ENCODE measurements at regions not wholly inside any gene's neighbourhood (a gene's known extent, or its start where the extent isn't known, plus 50 kb on each side); places are given as distances from the start of the nearest gene placed in this dataset.
"Not testable (repeated sequence)": the region's sequence is repeated elsewhere in the genome, so short reads cannot be mapped to it uniquely, and the experiment has no call there.

- no peak for ATAC-seq
Observed at GRCh38 chr5:4579679-4580078, 560.5 kb upstream of the ADAMTS16 start.

DNA sequence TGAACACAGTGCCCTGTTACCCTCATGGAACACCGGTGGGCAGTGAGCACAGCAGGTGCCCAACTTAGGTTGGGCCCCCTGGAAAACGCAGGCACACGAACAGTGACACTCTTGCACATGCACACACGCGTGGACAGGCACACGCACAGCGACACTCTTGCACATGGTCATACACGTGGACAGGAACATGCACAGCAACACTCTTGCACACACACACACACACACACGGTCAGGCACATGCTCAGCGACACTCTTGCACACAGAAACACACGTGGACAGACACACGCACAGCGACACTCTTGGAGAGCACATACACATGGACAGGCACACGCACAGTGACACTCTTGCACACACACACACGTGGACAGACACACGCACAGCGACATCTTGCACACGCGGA lies 559.4 kb upstream of the ADAMTS16 start:
- ATAC-seq = no peak
- DNase-seq (ENCODE audit: low spot score) = no peak

More at GRCh38 chr5:4579679-4580078, 560.5 kb upstream of the ADAMTS16 start:
- DNase-seq (ENCODE audit: low spot score) = no peak

DNA sequence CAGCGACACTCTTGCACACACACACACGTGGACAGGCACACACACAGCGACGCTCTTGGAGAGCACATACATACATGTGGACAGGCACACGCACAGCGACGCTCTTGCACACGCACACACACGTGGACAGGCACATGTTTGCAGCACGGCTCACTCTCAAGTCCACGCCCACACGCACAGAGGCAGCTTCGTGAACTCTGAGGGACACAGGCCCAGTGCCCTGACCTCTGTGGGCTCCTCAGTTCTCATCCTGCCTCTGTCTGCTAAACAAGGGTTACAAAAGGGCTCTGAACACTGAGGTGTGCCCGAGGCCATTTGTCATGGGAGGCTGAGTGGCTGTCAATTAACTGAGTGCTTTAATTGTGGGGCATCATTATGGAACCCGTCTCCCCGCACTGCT lies 558.8 kb upstream of the ADAMTS16 start:
- DNase-seq (ENCODE audit: low spot score) (no peak), ATAC-seq (no peak)

DNA sequence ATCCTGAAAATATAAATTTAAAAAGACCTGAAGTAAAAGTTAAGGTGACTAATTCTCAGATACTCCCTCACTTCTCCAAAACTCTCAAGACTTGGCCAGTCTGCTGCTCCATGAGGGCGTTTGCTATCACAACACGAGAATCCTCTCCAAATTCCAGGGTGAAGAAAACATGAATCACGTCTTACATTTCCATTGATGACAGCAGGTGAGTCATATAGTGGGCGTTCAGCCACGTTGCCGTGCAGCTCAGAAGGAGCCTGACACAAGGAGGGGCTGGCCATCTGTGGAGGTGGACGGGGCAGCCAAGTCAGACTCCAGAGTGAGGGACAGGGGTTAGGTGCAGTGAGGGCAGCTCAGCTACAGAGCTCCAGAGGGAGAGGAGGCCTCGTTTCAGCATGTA lies 555.1 kb upstream of the ADAMTS16 start:
- ATAC-seq (no peak), DNase-seq (ENCODE audit: low spot score) (no peak)

GRCh38 chr5:4613440-4613839 lies 526.7 kb upstream of the ADAMTS16 start:
- no peak for DNase-seq (ENCODE audit: low spot score)
- no peak for ATAC-seq

GRCh38 chr5:4614088-4614487 lies 526.0 kb upstream of the ADAMTS16 start:
- ATAC-seq (no peak), DNase-seq (ENCODE audit: low spot score) (no peak)

- DNase-seq (ENCODE audit: low spot score); ATAC-seq: not testable (repeated sequence)
Observed at GRCh38 chr5:4615369-4615768, 524.8 kb upstream of the ADAMTS16 start.

- DNase-seq (ENCODE audit: low spot score) (no peak), ATAC-seq (no peak)
Observed at GRCh38 chr5:4625206-4625896, 514.8 kb upstream of the ADAMTS16 start.

GRCh38 chr5:4627131-4627530 lies 513.0 kb upstream of the ADAMTS16 start:
- no peak for DNase-seq (ENCODE audit: low spot score)
- no peak for ATAC-seq

DNA sequence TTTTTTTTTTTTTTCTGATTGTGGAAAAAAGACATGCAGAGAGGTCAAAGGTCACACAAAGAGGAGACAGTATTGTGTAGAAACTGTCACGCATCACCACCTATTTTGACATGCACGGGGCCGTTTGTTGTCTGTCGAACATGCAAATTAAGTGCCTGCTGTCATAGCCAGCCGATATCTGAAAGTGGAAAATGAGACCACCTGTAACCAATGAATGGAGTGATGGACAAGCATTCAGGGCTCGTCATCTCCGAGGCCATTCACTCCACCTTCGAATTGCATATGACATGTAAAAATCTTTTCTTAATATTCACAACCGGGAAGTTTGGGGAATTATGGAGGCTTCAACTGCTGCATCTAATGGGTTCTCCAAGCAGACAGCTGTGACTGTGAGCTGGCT lies 512.2 kb upstream of the ADAMTS16 start:
- ATAC-seq = no peak

DNA sequence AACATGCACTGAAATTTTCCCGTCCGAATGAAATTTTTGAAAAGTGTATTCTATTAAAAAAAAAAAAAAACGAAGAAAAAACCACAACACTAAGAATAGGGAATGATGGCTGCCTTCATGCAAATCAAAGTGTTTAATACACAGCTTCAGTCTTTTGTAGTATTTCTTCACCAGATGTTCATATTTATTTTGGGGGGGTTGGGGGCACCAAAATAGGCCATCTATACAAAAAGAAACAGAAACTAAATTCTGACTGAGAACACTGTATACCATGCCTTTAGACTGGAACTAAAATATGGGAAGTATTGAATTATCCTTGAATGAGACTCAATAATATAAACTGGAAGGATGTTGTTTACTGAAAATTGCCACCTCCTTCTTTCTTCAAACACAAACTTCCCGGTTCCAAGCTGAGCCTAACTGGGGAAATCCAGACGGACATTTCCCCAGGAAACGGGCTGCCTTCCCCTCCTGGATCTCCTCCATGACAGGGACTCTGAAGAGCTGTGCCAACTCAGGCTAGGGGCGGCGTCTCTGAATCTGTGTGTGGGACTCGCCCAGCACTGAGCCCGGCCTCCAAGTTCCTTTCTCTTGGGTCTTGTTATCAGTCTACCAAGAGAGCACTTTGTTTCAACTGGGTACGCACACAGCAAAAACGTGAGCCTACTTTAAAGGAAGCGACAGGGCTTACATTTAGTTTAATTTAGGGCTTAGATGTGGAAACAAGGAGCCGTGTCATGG lies 511.3 kb upstream of the ADAMTS16 start:
- no peak for ATAC-seq

More for the DNA sequence above, 512.2 kb upstream of the ADAMTS16 start:
- no peak for DNase-seq (ENCODE audit: low spot score)

DNA sequence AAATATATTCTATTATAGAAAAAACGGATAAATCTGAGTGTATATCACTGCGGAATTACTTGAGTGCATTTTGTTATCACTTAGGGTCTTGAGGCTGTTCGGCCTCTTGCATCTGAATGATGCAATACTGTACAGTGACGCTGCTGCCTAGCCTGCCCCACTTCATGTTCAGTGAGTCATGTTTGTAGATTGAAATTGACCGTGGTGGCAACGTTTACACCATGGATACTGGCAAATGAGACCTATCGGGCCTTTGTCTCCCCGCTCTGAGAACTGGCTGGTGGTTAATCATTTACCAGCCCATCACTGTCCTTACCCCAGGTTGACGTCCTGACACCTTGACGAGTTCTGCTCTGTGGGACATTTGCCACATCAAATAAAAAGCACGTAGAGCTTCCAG lies 510.1 kb upstream of the ADAMTS16 start:
- no peak for ATAC-seq

More for the DNA sequence above, 511.3 kb upstream of the ADAMTS16 start:
- no peak for DNase-seq (ENCODE audit: low spot score)

GRCh38 chr5:4634342-4634741 lies 505.8 kb upstream of the ADAMTS16 start:
- ATAC-seq (no peak), DNase-seq (ENCODE audit: low spot score) (no peak)

More for the DNA sequence above, 510.1 kb upstream of the ADAMTS16 start:
- DNase-seq (ENCODE audit: low spot score) = no peak

DNA sequence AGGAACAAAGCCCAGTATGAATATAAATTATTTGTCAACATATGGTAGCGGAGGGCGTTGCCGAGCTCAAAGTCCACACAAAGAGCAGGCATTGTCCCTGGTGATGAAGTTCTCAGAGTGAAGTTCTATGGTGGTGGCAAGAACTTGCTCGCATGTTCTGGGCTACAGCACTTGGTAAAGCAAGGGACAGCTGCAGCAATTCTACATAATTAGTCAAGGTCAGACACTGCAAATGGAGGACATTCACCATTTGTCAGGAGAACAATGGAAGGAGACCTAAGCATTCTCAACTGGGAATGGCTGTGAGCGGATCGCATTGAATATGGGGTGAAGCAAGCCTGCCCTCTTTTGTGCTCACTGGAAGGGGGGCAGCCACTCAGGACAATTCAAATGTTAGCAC lies 503.8 kb upstream of the ADAMTS16 start:
- ATAC-seq (no peak), DNase-seq (ENCODE audit: low spot score) (no peak)

- DNase-seq (ENCODE audit: low spot score) = no peak
- no peak for ATAC-seq
Observed at GRCh38 chr5:4639946-4640345, 500.2 kb upstream of the ADAMTS16 start.

DNA sequence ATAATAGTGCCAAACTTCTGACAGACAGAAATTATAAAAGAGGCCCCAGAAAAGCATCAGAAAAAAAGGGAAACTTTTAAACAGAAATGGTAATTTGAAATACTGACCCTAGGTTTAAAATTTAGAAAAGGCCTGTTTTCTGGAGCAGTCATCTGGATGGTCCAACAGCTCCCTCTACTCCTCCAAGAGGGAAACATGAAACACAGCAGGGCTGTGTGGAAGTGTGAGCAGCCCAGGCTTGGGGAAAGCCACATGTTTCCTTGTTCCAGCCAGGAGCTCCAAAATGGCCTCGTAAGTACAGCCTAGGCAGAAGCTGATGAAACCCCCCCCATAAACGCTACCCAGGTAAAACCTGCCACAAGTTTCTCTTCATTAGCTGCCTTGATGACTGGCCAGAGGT lies 499.3 kb upstream of the ADAMTS16 start:
- no peak for DNase-seq (ENCODE audit: low spot score)
- ATAC-seq = no peak

DNA sequence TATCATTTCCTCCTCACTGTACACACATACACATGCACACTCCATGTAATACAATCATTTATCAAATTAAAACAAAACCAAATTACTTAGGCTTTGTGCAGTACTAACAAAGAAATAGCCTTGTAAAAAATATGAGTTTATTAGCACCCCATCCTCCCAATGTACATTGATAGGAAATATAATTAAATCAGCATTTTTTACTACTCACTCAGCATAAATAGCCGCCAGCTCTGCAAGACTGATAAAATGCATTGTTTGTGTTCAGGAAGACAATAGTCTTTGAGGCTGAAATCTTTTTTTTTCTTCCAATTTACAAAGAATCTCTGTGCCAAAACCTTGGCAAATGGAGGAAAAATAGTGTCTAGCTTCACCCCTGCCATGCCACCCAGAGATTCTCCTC lies 497.6 kb upstream of the ADAMTS16 start:
- DNase-seq (ENCODE audit: low spot score) = no peak
- ATAC-seq = no peak

DNA sequence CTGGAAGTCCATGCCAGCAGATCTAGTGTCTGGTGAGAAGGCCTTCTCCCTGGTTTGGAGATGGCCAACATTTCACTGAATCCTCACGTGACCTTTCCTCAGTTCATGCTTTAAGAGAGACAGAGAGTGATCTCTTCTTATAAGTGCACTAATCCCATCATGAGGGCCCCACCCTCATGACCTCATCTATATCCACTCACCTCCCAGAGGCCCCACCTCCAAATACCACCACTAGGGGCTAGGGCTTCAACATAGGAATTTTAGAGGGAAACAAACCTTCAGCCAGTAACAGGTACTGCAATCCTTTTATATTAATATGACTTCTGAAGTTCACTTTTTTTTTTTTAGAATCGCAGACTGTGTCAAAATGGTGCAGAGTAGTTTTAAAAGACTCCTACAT lies 496.9 kb upstream of the ADAMTS16 start:
- DNase-seq (ENCODE audit: low spot score) = no peak
- no peak for ATAC-seq

GRCh38 chr5:4643960-4644359 lies 496.2 kb upstream of the ADAMTS16 start:
- DNase-seq (ENCODE audit: low spot score) = no peak
- no peak for ATAC-seq

DNA sequence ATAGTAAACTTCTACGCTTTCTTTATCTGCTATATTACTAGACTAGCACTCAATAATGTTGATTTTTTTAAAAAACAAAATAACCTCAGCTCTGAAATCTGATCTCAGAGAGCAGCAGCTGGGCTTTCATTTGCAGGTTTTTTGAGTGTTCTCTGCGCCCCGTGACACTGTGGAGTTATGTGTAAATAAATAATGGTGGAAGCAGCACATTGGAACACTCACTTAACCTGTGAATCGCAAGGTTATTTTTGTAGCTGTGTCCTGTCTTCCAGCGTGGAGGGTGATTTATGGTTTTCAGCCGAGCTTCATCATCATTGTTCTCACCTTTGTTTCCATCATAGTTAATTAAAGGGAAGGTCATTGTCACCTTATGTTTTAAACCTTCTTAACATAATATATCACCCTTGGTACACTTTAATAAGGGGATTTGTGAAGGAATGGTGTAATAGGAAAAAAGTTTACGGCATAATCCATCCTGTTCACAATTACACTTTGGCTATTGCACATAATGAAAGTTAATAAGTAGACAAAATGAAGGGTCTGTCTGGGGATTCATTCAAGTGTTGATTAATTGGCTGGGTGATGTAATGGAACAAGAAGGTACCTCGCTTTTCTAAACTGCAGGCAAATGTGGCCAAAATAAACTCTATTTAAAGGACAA lies 493.3 kb upstream of the ADAMTS16 start:
- ATAC-seq = no peak
- no peak for DNase-seq (ENCODE audit: low spot score)

- DNase-seq (ENCODE audit: low spot score) (no peak), ATAC-seq (no peak)
Observed at GRCh38 chr5:4647955-4648354, 492.2 kb upstream of the ADAMTS16 start.

All from left lobe of liver (tissue), 2 donors.